HCT116 (cell line): ENCODE measurements at regions not wholly inside any gene's neighbourhood (a gene's known extent, or its start where the extent isn't known, plus 50 kb on each side); places are given as distances from the start of the nearest gene placed in this dataset.

Experiments
- ATAC-seq: fragments of 200-7000 bp; cut with Tn5 transposase; 2 replicates; pipeline ENCODE4 v1.9.1; 2020; ENCODE audit warnings: mild to moderate bottlenecking, moderate library complexity
- BruUV-seq: library from RNA; stranded (reverse); fragments of 400-500 nt; replicated peaks from 2 replicates; lab custom pipeline; 2021; lab: Mats Ljungman, UMichigan
- CTCF ChIA-PET: fragments of 300-600 bp; sonication (Branson Sonifier 250); formaldehyde crosslinking; loops from one replicate; lab custom pipeline; 2021; ENCODE audit warnings: antibody characterized with exemption; lab: Charles Lee
- POLR2A ChIA-PET: fragments of 300-600, 350-600 bp; sonication (Branson Sonifier 250); formaldehyde crosslinking; loops from one replicate; lab custom pipeline; 2021; ENCODE audit warnings: antibody characterized with exemption; lab: Charles Lee
- RAD21 ChIA-PET, 2 experiments: fragments of 300-600 bp; sonication (Branson Sonifier 250); formaldehyde crosslinking; loops; one replicate each; lab custom pipeline; 2023; ENCODE audit warnings: low total read pairs in 2 of 2; ENCODE audit not compliant: uncharacterized antibody in 2 of 2, unreplicated experiment in 2 of 2, low non-redundant PET in 1 of 2; lab: Charles Lee
- DNase-seq: peaks from one replicate; pipeline ENCODE4 v3.0.0-alpha.2; 2010; ENCODE audit warnings: low read depth, low spot score
- H2AFZ ChIP-seq: fragments of 200-600 bp; shearing (Covaris generic), sonication (generic); 2 replicates; pipeline ENCODE4 v1.6.1; 2017; ENCODE audit warnings: low read depth, mixed run types, mixed read lengths, antibody characterized with exemption, low read length; ENCODE audit not compliant: poor library complexity, severe bottlenecking
- H3K27ac ChIP-seq: 2 replicates; pipeline ENCODE4 v1.5.1; 2012; ENCODE audit warnings: low read depth, low read length
- H3K27me3 ChIP-seq: fragments of 200-600 bp; sonication (generic); 2 replicates; pipeline ENCODE4 v1.6.1; 2016; ENCODE audit warnings: mixed run types, low read length, mixed read lengths; ENCODE audit not compliant: insufficient read depth
- H3K36me3 ChIP-seq, 2 experiments: fragments of 200-500 bp in 1 of 2; fragments of 200-600 bp in 1 of 2; sonication (Bioruptor generic) in 1 of 2; sonication (generic) in 1 of 2; 2 replicates each; pipeline versions ENCODE4 v1.5.1 to v1.6.1; 2014 to 2016; ENCODE audit warnings: low read length in 2 of 2, inconsistent platforms in 1 of 2, mixed read lengths in 1 of 2, mixed run types in 1 of 2; ENCODE audit not compliant: insufficient read depth in 2 of 2, control insufficient read depth in 1 of 2
- H3K4me1 ChIP-seq, 2 experiments: fragments of 200-600 bp in 1 of 2; sonication (generic) in 1 of 2; 2 replicates each; pipeline versions ENCODE4 v1.5.1 to v1.6.1; 2012 to 2017; ENCODE audit warnings: low read length in 2 of 2, inconsistent platforms in 1 of 2, mild to moderate bottlenecking in 1 of 2, mixed read lengths in 1 of 2, mixed run types in 1 of 2, moderate library complexity in 1 of 2; ENCODE audit not compliant: insufficient read depth in 2 of 2, control insufficient read depth in 1 of 2
- H3K4me2 ChIP-seq: fragments of 200-600 bp; sonication (generic); 2 replicates; pipeline ENCODE4 v1.6.1; 2017; ENCODE audit warnings: mixed run types, low read length, mixed read lengths
- H3K4me3 ChIP-seq, 2 experiments: fragments of 200-600 bp in 1 of 2; sonication (generic) in 1 of 2; replicated peaks in 1 of 2; 2 replicates each; pipeline ENCODE4 v1.5.1; 2011 to 2016; ENCODE audit warnings: low read length in 2 of 2, control low read depth in 1 of 2, low read depth in 1 of 2, mild to moderate bottlenecking in 1 of 2, mixed read lengths in 1 of 2, mixed run types in 1 of 2
- H3K79me2 ChIP-seq: fragments of 200-600 bp; sonication (generic); 2 replicates; pipeline ENCODE4 v1.6.1; 2017; ENCODE audit warnings: mild to moderate bottlenecking, mixed run types, low read length, moderate library complexity, mixed read lengths; ENCODE audit not compliant: insufficient read depth
- H3K9ac ChIP-seq: fragments of 200-600 bp; sonication (generic); 2 replicates; pipeline ENCODE4 v1.6.1; 2016; ENCODE audit warnings: low read length, mixed read lengths
- H3K9me2 ChIP-seq: fragments of 200-600 bp; sonication (generic), shearing (Covaris generic); 2 replicates; pipeline ENCODE4 v1.6.1; 2017; ENCODE audit warnings: mixed run types, mild to moderate bottlenecking, moderate library complexity; ENCODE audit not compliant: insufficient read depth
- H3K9me3 ChIP-seq, 2 experiments: fragments of 200-500 bp in 1 of 2; fragments of 200-600 bp in 1 of 2; sonication (Bioruptor generic) in 1 of 2; sonication (generic) in 1 of 2; 2 replicates each; pipeline ENCODE4 v1.6.1; 2014 to 2017; ENCODE audit warnings: low read length in 2 of 2, mixed read lengths in 2 of 2, inconsistent platforms in 1 of 2, low read depth in 1 of 2, mild to moderate bottlenecking in 1 of 2, mixed run types in 1 of 2, moderate library complexity in 1 of 2; ENCODE audit not compliant: control insufficient read depth in 1 of 2, insufficient read depth in 1 of 2
- H4K20me1 ChIP-seq: fragments of 200-600 bp; sonication (generic), shearing (Covaris generic); 2 replicates; pipeline ENCODE4 v1.6.1; 2017; ENCODE audit warnings: mixed run types, mild to moderate bottlenecking, moderate library complexity; ENCODE audit not compliant: insufficient read depth
- CEBPB ChIP-seq: IDR thresholded peaks from 2 replicates; pipeline ENCODE4 v1.6.1; 2012; ENCODE audit warnings: low read depth
- EZH2phosphoT487 ChIP-seq: fragments of 200-600 bp; IDR thresholded peaks from 2 replicates; pipeline ENCODE4 v1.6.1; 2018; ENCODE audit warnings: antibody characterized with exemption, borderline replicate concordance
- JUND ChIP-seq: IDR thresholded peaks from 2 replicates; pipeline ENCODE4 v1.6.1; 2012
- SIN3A ChIP-seq: IDR thresholded peaks from 2 replicates; pipeline ENCODE4 v1.6.1; 2012; ENCODE audit warnings: low read depth
- TCF7L2 ChIP-seq: IDR thresholded peaks from 2 replicates; pipeline ENCODE4 v1.7.0; 2011; ENCODE audit warnings: borderline replicate concordance, inconsistent platforms; ENCODE audit not compliant: insufficient read depth, insufficient read length; ENCODE audit errors: extremely low read depth
- YY1 ChIP-seq: IDR thresholded peaks from 2 replicates; pipeline ENCODE4 v1.6.1; 2011; ENCODE audit warnings: low read length, low read depth, moderate library complexity, mild to moderate bottlenecking; ENCODE audit not compliant: insufficient replicate concordance; ENCODE audit errors: extremely low read depth
- ZFX ChIP-seq: fragments of 450-650 bp; IDR thresholded peaks from 2 replicates; pipeline ENCODE4 v1.6.1; 2017
- ZNF274 ChIP-seq: fragments of 200-500 bp; sonication (Bioruptor generic); IDR thresholded peaks from 2 replicates; pipeline ENCODE4 v1.6.1; 2014; ENCODE audit warnings: mild to moderate bottlenecking, low read depth, low read length, inconsistent platforms
- intact Hi-C: fragments of 100-400 bp; cut with micrococcal nuclease; formaldehyde crosslinking; loops from 2 replicates; pipeline ENCODE4 v1.10.0; 2022
- TF ChIP-seq, protein P1 (sequence below): IDR thresholded peaks from 2 replicates; pipeline ENCODE4 v1.6.1; 2012; ENCODE audit warnings: low read depth
- TF ChIP-seq, protein P2 (sequence below): IDR thresholded peaks from 2 replicates; pipeline ENCODE4 v1.6.1; 2012
- TF ChIP-seq, protein P3 (sequence below), 3 experiments: fragments of 200-600 bp in 1 of 3; sonication (generic) in 1 of 3; IDR thresholded peaks in 2 of 3; conservative IDR thresholded peaks in 1 of 3; 2 replicates each; pipeline ENCODE4 v1.5.1; 2012 to 2017; ENCODE audit warnings: low read depth in 2 of 3, low read length in 2 of 3, antibody characterized with exemption in 1 of 3, borderline replicate concordance in 1 of 3, control low read depth in 1 of 3, mild to moderate bottlenecking in 1 of 3, mixed read lengths in 1 of 3, mixed run types in 1 of 3, moderate library complexity in 1 of 3; ENCODE audit not compliant: insufficient read depth in 1 of 3
- TF ChIP-seq, protein P4 (sequence below): IDR thresholded peaks from 2 replicates; pipeline ENCODE4 v1.6.1; 2011; ENCODE audit warnings: mild to moderate bottlenecking, low read length, moderate library complexity; ENCODE audit not compliant: insufficient replicate concordance; ENCODE audit errors: extremely low read depth
- TF ChIP-seq, protein P5 (sequence below): IDR thresholded peaks from 2 replicates; pipeline ENCODE4 v1.6.1; 2012

DNA sequence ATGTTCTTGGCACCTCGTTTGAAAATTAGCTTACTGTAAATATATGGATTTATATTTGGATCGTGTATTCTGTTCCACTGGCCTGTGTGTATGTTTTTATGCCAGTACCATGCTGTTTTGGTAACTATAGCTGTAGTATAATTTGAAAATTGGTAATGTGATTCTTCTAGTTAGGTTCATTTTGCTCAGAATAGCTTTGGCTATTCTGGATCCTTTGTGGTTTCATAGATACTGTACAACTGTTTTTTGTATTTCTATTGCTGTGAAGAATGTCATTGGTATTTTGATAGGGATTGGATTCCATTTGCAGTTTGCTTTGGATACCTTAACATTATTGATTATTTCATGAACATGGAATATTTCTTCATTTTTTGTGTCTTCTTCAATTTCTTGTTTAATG, 490.2 kb downstream of the BRINP3 start (continued):
- TF ChIP-seq, protein P1, sequence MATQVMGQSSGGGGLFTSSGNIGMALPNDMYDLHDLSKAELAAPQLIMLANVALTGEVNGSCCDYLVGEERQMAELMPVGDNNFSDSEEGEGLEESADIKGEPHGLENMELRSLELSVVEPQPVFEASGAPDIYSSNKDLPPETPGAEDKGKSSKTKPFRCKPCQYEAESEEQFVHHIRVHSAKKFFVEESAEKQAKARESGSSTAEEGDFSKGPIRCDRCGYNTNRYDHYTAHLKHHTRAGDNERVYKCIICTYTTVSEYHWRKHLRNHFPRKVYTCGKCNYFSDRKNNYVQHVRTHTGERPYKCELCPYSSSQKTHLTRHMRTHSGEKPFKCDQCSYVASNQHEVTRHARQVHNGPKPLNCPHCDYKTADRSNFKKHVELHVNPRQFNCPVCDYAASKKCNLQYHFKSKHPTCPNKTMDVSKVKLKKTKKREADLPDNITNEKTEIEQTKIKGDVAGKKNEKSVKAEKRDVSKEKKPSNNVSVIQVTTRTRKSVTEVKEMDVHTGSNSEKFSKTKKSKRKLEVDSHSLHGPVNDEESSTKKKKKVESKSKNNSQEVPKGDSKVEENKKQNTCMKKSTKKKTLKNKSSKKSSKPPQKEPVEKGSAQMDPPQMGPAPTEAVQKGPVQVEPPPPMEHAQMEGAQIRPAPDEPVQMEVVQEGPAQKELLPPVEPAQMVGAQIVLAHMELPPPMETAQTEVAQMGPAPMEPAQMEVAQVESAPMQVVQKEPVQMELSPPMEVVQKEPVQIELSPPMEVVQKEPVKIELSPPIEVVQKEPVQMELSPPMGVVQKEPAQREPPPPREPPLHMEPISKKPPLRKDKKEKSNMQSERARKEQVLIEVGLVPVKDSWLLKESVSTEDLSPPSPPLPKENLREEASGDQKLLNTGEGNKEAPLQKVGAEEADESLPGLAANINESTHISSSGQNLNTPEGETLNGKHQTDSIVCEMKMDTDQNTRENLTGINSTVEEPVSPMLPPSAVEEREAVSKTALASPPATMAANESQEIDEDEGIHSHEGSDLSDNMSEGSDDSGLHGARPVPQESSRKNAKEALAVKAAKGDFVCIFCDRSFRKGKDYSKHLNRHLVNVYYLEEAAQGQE, result no peak
- no peak for TF ChIP-seq SIN3A
- TF ChIP-seq, protein P2, sequence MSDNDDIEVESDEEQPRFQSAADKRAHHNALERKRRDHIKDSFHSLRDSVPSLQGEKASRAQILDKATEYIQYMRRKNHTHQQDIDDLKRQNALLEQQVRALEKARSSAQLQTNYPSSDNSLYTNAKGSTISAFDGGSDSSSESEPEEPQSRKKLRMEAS, result no peak
- TF ChIP-seq, protein P3, sequence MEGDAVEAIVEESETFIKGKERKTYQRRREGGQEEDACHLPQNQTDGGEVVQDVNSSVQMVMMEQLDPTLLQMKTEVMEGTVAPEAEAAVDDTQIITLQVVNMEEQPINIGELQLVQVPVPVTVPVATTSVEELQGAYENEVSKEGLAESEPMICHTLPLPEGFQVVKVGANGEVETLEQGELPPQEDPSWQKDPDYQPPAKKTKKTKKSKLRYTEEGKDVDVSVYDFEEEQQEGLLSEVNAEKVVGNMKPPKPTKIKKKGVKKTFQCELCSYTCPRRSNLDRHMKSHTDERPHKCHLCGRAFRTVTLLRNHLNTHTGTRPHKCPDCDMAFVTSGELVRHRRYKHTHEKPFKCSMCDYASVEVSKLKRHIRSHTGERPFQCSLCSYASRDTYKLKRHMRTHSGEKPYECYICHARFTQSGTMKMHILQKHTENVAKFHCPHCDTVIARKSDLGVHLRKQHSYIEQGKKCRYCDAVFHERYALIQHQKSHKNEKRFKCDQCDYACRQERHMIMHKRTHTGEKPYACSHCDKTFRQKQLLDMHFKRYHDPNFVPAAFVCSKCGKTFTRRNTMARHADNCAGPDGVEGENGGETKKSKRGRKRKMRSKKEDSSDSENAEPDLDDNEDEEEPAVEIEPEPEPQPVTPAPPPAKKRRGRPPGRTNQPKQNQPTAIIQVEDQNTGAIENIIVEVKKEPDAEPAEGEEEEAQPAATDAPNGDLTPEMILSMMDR (IDR thresholded peaks at IDR 0.05 in 2 of 3, conservative IDR thresholded peaks at IDR 0.05 in 1 of 3; ENCODE audit: borderline replicate concordance in 1 of 3, insufficient read depth in 1 of 3, low read depth in 2 of 3, low read length in 2 of 3), result no peak

DNA sequence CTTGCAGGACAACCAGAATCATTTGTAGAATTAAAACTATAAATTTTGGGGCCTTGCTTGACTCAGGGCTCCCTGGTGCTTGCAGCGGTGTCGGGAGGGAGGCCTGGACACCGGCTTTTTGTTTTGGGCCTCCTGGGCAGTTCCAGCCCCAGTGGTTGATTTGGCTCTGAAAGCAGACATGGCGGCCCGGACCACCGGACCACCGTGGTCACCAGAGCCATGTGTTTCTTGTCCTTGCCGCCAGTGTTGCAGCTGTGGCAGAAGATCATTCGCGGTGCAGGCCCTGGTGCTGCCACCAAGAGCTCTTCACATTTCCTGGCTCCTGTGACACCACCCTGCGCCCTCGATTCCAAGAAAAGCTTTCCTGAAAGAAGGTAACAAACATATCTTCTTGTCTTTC, 484.8 kb downstream of the BRINP3 start:
- Histone ChIP-seq H2AFZ (no peak overlapping the region), H3K79me2 (no peaks in the 10 kb centered on the region), H3K9me3 (no peaks in the 10 kb centered on the region), H4K20me1 (no peaks in the 10 kb centered on the region), H3K9ac (no peak overlapping the region), H3K27me3 (no peaks in the 10 kb centered on the region), H3K36me3 (no peaks in the 10 kb centered on the region), H3K27ac (no peak overlapping the region), H3K4me2 (no peak overlapping the region), H3K9me2 (no peaks in the 10 kb centered on the region), H3K4me1 (no peaks in the 10 kb centered on the region), H3K4me3 (no peak overlapping the region)
- CTCF ChIA-PET, result no interaction called here
- RAD21 ChIA-PET, result no interaction called here
- no peak for DNase-seq
- ATAC-seq, result no peak
- intact Hi-C loops, result no loop called here
- POLR2A ChIA-PET, result no interaction called here
- BruUV-seq, result no TSS peak
- TF ChIP-seq YY1 (no peak), TCF7L2 (no peak), EZH2phosphoT487 (no peak), ZNF274 (no peak), CEBPB (no peak), JUND (no peak), ZFX (no peak)
- TF ChIP-seq, protein P3 (IDR thresholded peaks at IDR 0.05 in 2 of 3, conservative IDR thresholded peaks at IDR 0.05 in 1 of 3; ENCODE audit: borderline replicate concordance in 1 of 3, insufficient read depth in 1 of 3, low read depth in 2 of 3, low read length in 2 of 3), result no peak
- TF ChIP-seq, protein P2, result no peak
- TF ChIP-seq, protein P4, sequence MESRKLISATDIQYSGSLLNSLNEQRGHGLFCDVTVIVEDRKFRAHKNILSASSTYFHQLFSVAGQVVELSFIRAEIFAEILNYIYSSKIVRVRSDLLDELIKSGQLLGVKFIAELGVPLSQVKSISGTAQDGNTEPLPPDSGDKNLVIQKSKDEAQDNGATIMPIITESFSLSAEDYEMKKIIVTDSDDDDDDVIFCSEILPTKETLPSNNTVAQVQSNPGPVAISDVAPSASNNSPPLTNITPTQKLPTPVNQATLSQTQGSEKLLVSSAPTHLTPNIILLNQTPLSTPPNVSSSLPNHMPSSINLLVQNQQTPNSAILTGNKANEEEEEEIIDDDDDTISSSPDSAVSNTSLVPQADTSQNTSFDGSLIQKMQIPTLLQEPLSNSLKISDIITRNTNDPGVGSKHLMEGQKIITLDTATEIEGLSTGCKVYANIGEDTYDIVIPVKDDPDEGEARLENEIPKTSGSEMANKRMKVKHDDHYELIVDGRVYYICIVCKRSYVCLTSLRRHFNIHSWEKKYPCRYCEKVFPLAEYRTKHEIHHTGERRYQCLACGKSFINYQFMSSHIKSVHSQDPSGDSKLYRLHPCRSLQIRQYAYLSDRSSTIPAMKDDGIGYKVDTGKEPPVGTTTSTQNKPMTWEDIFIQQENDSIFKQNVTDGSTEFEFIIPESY, result no peak
- TF ChIP-seq, protein P5, sequence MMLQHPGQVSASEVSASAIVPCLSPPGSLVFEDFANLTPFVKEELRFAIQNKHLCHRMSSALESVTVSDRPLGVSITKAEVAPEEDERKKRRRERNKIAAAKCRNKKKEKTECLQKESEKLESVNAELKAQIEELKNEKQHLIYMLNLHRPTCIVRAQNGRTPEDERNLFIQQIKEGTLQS, result no peak
